Suppressor macrophage treated with lipopolysaccharide for 4 hours (primary cell): ENCODE measurements at regions not wholly inside any gene's neighbourhood (a gene's known extent, or its start where the extent isn't known, plus 50 kb on each side); places are given as distances from the start of the nearest gene placed in this dataset.

Source experiments
- DNase-seq: peaks from one replicate; pipeline ENCODE4 v3.0.0-alpha.2; 2020

- DNase-seq: peak; percentile 14
Observed at GRCh38 chr6:148653138-148653776, 93.6 kb upstream of the UST start.

- DNase-seq: peak; percentile 95
Observed at GRCh38 chr6:148657048-148657447, 89.8 kb upstream of the UST start.

DNA sequence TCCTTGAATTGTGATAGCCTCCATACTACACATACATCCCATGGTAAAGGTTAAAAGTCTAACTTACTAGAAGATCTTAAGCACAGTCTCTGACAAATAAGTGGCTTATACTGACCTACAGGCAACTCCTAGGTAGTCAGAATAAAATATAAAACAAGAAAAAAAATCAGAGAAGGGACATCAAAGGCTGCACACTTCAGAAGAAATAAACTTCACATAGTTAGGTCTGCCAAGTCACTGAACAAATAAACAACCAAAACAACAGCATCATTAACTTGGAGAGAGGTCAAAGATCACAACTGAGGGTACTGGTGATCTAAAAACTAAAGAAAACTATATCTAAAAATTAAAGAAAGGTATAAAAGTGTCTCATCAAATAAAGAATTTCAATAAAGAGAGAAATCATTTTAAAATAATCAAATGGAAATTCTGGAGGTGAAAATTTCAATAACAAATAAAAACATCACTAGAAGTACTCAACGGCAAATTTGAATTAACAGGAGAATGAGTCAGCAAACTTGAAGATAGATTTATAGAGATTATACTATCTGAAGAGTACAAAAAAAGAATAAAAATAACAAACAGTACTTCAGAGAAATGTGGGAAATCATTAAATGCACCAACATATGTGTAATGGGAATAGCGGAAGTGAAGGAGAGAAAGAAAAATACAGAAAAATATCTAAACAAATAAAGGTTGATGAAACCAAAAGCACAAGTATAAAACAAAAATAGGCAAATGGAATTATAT is 88.0 kb upstream of the UST start:
- DNase-seq: no peak

GRCh38 chr6:148667395-148667794 is 79.4 kb upstream of the UST start:
- DNase-seq: no peak

GRCh38 chr6:148671085-148671484 is 75.7 kb upstream of the UST start:
- no peak for DNase-seq

DNA sequence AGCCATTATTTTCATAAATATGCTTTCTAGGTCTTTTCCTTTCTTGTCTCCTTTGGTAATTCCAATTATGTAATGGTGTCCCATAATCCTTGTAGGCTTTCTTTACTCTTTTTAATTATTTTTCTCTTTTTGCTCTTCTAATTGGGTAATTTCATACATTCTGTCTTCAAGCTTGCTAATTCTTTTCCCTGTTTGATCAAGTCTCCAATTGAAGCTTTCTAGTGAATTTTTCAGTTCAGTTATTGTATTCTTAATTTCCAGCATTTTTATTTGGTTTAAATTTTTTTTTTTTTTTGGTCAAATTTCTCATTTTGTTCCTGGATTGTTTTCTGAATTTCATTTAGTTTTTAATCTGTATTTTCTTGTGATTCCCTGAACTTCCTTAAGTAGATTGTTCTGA is 74.9 kb upstream of the UST start:
- DNase-seq: no peak

DNA sequence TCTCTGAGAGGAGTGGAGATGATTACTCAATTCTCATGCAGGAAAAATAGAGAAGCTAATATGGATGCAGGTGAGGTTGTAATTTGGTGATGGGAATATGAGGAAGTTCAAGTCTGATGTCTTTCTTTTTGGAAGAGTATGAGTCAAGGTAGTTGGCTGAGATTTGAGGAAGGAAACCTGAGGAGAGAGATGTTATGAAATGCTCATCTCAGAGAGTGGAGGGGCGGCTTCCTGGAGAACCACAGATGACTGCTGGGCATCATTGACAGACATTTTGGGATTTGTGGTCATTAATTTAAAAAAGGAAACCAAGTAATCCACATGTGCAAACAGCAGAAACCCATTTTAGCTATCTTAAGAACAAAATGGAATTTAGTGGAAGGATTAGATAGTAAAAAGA is 72.5 kb upstream of the UST start:
- peak; percentile 21 for DNase-seq

- peak; percentile 61 for DNase-seq
Observed at GRCh38 chr6:148677594-148678476, 69.0 kb upstream of the UST start.

DNA sequence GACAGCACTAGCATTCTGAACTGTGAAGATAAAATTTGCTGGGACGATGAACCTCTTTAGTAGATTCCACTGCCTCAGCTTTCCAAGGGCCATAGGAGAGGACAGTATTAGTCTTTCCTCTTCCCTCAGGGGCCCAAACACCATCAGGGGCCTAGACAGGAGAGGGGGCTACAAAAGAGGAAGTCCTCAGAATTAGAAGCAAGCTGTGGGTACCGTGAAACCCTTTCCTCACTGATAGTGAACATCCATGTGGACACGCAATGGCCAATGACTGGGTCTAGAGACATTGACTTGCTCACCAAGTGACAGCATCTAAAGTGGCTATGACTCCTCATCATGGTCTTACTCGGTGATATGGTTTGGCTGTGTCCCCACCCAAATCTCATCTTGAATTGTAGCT is 68.1 kb upstream of the UST start:
- DNase-seq: no peak

DNA sequence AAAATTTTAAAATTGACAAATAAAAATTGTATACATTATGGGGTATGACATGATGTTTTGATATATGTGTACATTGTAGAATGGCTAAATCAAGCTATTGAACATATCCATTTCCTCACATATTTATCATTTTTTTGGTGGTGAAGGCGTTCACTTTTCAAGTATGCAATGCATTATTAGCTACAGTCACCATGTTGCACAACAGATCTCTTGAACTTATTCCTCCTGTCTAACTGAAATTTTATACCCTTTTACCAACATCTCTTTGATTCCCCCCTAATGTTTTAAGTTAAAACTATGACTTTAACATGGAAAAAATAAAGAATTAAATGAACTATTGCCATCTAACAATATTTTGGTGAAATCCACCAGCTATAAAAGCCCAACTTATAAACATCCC is 65.2 kb upstream of the UST start:
- DNase-seq: no peak

DNA sequence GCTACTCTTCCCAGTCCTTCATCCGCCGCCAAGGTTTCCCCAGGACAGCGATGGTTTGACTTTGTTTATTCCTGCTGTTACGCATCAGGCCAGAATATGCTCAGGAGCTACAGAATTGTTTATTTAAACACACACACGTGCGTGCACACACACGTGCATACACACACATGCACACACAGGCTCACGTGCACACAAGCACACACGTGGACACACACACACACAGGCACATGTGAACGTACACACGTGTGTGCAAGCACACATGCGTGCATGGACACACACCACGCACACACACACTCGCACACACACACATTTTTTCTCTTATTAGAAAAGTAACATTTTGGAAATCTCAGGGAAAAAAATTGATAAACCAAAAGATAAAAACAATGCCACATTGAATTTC is 64.6 kb upstream of the UST start:
- no peak for DNase-seq

DNA sequence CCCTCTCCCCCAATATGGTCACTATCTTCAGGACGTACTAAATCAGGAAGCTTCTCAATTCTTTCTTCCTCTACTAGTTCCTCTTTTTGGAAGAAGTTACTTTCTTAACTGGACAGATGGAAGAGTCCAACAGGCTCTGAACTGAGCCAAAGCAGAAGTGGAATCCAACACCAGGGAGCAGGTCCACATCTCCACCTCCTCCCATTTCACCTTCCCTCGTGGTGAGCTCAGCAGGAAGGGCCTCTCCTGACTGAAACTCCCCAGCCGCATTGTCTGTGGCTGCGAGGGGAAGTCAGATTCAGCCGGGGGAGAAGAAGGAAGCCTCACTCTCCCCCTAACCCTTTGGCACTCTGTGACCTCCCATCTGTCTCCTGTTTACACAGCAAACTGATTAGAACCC is 63.8 kb upstream of the UST start:
- DNase-seq: peak; percentile 83

GRCh38 chr6:148689168-148689567 is 57.7 kb upstream of the UST start:
- no peak for DNase-seq

- DNase-seq: no peak
Observed at GRCh38 chr6:148693882-148694484, 52.8 kb upstream of the UST start.
